Activated CD8-positive, alpha-beta memory T cell treated with anti-CD3 and anti-CD28 coated beads, Interleukin-2, amount 50 U/mL, for 1 hour (primary cell): ENCODE measurements at regions not wholly inside any gene's neighbourhood (a gene's known extent, or its start where the extent isn't known, plus 50 kb on each side); places are given as distances from the start of the nearest gene placed in this dataset.

ENCODE experiments used
- DNase-seq: peaks from one replicate; pipeline ENCODE4 v3.0.0-alpha.2; 2020; ENCODE audit errors: extremely low read depth

DNA sequence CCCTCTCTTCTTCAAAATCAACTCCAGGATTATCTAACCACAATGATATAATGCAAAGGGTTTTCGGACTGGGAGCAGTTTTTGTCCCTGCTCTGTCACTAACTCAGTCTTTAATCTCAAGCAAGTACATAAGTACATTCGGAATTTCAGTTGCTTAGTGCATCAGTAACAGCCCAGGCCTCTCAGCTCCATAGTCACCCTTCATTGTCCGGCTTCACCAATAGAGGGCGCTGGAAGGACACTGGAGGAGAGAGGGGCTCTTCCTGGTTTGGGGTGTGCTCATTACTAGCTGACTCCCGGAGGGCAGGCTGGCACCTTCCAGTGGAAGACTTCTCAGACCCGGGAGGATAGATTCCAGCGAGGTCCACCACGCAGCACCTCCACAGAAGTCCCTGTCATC lies 90.4 kb upstream of the PDGFD start:
- no peak for DNase-seq

DNA sequence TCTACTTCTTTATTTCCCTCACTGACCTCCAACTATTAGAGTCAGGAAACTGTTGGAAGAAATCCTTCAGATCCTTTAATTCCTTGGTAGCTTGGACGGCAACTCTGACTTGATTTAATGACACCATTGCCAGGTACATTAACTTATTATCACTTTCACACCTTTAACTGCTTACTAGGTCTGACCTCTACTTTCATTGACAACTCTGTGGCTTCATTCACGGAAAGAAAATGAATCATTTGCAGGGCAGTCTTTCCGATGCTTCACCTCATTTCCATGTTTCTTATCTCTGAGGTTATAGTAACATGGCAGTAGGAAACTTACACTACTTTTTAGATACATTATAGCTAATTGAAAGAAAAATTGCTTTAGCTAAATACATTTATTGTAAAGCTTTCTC lies 82.6 kb upstream of the PDGFD start:
- no peak for DNase-seq

DNA sequence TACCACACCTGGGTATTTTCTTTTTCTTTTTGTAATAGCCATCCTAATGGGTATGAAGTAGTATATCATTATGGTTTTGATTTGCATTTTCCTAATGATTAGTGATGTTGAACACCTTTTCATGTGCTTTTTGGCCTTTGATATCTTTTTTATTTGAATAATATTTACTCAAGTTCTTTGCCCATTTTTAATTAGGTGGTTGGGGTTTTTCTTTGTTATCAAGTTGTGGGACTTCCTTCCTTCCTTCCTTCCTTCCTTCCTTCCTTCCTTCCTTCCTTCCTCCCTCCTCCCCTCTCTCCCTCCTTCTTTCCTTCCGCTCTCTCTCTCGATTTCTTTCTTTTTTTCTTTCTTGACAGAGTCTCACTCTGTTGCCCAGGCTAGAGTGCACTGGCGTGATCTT lies 75.0 kb upstream of the PDGFD start:
- DNase-seq = no peak

DNA sequence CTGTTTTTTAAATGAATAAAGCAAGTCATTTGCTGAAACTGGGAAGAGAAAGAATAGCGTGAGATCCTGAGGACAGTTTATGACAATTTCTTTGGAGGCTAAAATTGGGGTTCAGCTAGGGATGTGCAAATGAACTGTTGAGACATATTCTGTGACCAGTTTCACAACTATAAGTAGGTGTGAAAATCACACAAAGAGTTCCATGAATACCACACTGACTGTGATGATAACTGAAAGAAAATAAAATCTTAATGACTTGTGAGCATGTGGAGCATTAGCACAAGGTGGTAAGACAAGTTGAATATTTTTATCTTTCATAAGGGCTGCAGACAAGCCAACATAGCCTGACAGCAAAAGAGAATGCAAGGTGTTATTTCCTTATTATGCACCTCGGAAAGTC lies 61.1 kb upstream of the PDGFD start:
- no peak for DNase-seq

DNA sequence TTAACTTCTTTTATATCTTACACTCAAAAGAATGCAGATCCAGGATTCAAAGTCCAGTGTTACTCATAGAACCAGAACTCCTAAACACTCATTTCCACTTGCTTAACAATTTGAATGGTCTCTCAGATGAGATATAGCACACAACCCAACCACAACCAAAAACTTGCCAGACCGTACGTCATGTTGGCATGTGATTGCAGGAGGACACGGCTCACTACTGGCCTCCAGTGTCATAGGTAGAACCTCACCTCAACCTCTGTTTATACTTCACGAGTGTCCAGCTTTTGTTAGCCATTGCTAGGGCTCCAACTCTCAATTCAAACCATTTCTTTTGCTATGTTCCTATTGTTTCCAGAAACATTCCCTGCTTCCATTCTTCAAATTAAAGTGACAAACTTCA lies 58.5 kb upstream of the PDGFD start:
- no peak for DNase-seq

DNA sequence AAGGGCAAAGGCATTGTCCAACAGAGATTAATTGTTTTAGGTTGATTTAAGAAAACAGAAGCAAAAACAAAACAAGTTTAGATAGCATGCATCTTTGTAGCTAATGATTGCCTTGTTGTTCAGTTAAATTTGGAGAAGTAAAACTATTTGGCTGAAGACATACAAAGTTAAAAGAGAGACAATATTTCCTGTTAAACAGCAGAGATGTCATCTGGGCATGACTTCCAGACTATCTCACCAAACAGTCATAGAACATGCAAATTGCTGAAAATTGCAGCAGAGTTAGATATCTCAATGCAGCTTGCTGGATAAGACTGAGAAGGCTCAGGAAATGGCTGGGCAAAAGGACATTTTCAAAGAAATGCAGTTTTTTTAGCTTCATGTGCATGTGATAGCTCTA lies 57.5 kb upstream of the PDGFD start:
- no peak for DNase-seq

DNA sequence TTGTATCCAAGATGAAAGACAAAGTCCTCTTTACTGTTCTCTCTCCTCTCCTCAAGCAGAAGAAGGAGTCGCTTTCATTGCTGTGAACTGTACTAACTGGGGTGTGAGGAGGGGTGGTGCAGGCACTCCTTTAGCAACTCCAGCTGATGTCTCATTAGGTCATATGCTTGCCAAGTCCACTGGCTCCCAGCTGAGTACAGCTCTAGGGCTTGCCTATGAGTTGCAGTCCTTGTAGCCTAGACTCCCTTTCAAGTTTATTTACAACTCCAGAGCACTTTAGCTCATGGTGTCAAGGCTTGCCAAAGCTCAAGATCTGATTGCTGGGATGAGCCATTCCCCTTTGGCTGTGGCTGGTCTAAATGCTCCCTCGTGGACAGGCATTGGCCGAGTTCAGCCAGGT lies 55.1 kb upstream of the PDGFD start:
- no peak for DNase-seq

DNA sequence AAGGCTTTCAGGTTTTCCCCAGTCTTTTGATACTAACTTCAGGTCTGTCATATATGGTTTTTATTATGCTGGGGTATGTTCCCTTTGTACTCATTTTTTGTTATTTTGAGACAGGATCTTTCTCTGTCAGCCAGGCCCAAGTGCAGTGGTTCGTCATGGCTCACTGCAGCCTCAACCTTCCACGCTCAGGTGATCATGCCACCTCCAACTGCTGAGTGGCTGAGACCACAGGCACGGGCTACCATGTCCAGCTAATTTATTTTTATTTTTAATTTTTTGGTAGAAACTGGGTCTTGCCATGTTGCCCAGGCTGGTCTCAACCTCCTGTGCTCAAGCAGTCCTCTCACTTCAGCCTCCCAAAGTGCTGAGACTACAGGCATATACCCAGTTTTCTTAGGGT lies 50.6 kb upstream of the PDGFD start:
- no peak for DNase-seq
